Mucosa of descending colon (tissue), 3 donors: ENCODE measurements at regions not wholly inside any gene's neighbourhood (a gene's known extent, or its start where the extent isn't known, plus 50 kb on each side); places are given as distances from the start of the nearest gene placed in this dataset.

Experiments
- ATAC-seq: fragments of 200-7000 bp; cut with Tn5 transposase; one replicate; pipeline ENCODE4 v1.9.1; 2020; ENCODE audit warnings: mild to moderate bottlenecking, moderate library complexity
- DNase-seq, 3 donors: peaks; one replicate each; pipeline ENCODE4 v3.0.0-alpha.2; 2020
- H3K36me3 ChIP-seq: fragments of 200-600 bp; one replicate; pipeline ENCODE4 v1.8.0; 2021; ENCODE audit warnings: low read depth, mild to moderate bottlenecking
- H3K4me1 ChIP-seq: fragments of 200-600 bp; one replicate; pipeline ENCODE4 v1.8.0; 2021; ENCODE audit warnings: low read depth, mild to moderate bottlenecking
- H3K4me3 ChIP-seq: fragments of 200-600 bp; one replicate; pipeline ENCODE4 v1.8.0; 2021; ENCODE audit warnings: mild to moderate bottlenecking
- H3K9me3 ChIP-seq: fragments of 200-600 bp; one replicate; pipeline ENCODE4 v1.8.0; 2021; ENCODE audit warnings: mild to moderate bottlenecking
- intact Hi-C, 2 donors: fragments of 100-400 bp; cut with DNase I in 1 of 2; cut with micrococcal nuclease in 1 of 2; formaldehyde crosslinking; loops; one replicate each; pipeline versions ENCODE4 v1.11.0 to v1.11.1; 2022; cut with DNase I, micrococcal nuclease
- TF ChIP-seq, protein P1 (sequence below): fragments of 200-600 bp; IDR thresholded peaks from one replicate; pipeline ENCODE4 v1.8.0; 2022; ENCODE audit warnings: antibody characterized with exemption, mild to moderate bottlenecking
- donor health status: DM: no; HTN: no; CAD: no; lungs with moderate emphysema.
- donor health status: DM: no; HTN: no; CAD: no.
- donor health status: DM: no; HTN: yes; CAD: no.

DNA sequence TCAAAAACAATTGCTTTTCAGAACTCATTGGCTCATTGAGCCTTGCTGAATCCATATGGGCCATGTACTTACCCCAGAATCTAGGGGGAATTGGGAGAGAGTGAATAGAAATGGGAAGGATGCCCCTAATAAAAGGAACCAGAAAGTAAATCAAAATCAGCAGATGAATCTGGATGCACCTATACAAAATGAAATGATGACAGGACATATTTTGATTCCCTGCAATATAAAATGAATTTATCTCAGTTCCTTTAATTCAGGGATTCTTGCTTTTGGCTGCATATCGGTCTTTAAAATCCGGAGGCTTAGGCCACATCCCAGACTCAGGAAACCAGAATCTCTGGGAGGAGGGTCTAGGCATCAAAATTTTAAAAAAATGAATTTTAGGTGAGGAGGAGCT is 107.7 kb upstream of the NEO1 start:
- Histone ChIP-seq H3K36me3 (no peaks in the 10 kb centered on the region), H3K4me3 (no peak overlapping the region), H3K4me1 (no peaks in the 10 kb centered on the region), H3K9me3 (peaks cover 2% of the 10 kb centered on the region)
- TF ChIP-seq, protein P1, sequence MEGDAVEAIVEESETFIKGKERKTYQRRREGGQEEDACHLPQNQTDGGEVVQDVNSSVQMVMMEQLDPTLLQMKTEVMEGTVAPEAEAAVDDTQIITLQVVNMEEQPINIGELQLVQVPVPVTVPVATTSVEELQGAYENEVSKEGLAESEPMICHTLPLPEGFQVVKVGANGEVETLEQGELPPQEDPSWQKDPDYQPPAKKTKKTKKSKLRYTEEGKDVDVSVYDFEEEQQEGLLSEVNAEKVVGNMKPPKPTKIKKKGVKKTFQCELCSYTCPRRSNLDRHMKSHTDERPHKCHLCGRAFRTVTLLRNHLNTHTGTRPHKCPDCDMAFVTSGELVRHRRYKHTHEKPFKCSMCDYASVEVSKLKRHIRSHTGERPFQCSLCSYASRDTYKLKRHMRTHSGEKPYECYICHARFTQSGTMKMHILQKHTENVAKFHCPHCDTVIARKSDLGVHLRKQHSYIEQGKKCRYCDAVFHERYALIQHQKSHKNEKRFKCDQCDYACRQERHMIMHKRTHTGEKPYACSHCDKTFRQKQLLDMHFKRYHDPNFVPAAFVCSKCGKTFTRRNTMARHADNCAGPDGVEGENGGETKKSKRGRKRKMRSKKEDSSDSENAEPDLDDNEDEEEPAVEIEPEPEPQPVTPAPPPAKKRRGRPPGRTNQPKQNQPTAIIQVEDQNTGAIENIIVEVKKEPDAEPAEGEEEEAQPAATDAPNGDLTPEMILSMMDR: no peak
- intact Hi-C loops: no loop called here
- no peak for DNase-seq
- ATAC-seq: no peak

DNA sequence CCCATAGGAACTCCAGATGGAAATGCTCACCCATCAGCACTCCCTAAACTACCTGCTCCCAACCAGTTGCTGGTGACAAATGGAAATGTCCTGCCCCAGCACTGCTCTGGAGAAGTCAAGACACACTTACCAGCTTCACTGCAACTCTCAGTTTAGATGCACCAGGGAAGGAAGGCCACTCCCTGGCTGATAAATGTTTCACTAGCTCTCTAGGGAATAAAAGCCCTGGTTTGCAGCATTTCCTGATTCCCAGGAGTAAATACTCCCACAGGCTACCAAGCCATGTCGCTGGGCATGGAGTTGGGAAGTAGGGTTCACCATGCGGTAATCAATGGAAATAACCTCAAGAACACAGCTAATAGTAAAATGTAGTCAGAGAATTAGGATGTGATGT is 112.0 kb upstream of the NEO1 start:
- ATAC-seq: peak; percentile 96
- intact Hi-C loops: no loop called here
- DNase-seq: peak in 1 of 3 donors; percentile 60
- no peaks in the 10 kb centered on the region for H3K36me3 ChIP-seq
- TF ChIP-seq, protein P1: no peak
- H3K4me1 ChIP-seq: no peaks in the 10 kb centered on the region
- H3K9me3 ChIP-seq: no peaks in the 10 kb centered on the region
- H3K4me3 ChIP-seq: no peak overlapping the region

DNA sequence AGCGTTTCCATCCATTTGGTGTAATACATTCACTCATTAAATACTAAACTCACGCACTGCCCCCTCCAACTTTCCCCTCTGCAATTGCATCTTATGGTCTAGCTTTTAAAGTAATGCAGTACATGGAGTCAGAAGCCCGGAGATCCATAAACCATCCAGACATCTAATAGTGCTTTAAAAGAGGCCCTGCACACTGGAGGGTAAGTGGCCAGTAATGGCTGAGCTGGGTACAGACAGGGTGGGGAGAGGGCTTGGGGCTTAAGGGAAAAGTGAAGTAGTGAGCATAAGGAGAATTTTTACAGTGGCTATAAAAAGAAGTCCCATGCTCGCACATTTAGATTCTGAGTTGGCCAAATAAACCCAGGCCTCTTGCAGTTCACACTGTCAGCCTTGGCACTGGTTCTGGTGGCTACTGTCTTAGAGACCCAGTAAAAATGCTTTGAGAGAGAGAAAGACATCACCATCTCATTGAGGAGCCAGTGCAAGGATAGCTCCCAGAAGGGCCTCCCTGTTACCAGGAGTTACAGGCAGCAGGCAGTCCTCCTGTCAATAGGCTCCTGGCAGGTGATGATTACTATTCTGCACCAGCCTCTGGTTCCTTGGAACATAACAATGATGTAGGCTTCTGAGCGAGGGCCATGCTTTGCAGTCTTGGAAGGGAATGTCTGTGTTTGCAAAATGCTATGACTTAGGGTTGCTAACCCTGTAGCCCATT is 112.6 kb upstream of the NEO1 start:
- no peak overlapping the region for H3K4me3 ChIP-seq
- no peaks in the 10 kb centered on the region for H3K9me3 ChIP-seq
- no peaks in the 10 kb centered on the region for H3K36me3 ChIP-seq
- ATAC-seq (peak; percentile 44), DNase-seq (no peak)
- TF ChIP-seq, protein P1: no peak
- intact Hi-C loops: no loop called here
- H3K4me1 ChIP-seq: no peaks in the 10 kb centered on the region

DNA sequence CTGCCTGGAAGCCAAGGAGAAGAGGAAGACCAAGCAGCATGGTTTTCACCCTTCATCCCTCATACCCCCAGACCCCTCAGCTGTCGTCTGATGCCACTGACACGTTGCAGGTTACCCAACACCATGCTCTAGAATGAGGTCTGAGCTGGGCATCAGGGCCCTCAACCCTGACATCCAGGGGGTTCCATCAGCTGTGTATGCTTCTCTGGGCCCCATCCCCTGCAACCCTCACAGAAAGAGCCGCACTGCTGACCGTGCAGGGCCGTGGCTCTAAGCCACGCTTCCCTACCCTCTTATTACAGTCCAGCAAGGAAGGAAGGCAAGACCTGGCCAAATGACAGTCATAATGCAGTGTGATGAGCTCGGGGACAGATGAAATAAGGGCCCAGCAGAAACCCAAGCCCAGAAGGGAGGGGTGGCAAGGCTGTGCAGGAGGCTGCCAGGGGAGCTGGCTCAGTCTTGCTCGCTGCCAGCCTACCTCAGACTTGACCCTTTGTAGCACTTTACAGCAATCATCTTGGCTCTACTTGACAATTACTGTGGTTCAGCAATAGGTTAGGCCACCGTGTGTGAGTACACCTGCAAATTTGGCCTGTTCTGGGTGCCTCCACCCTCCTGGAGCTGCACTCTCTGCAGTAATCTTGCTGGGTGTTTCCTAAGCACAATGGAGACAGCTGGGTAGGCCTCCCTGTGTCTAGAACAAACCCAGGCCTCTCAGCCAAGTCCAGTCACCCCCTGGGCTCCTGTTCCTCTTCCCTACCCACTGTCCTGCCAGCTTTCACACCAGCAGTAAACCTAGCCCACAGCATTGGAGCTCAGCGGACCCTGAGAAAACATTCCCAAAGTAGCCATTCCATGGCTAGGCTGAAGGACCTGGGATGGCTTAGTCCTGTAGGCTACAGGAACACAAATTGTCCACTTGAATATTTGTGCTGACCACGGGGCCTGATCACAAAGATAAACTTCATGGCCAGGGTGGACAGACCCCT is 115.3 kb upstream of the NEO1 start:
- DNase-seq: no peak
- H3K9me3 ChIP-seq: no peaks in the 10 kb centered on the region
- no peaks in the 10 kb centered on the region for H3K4me1 ChIP-seq
- intact Hi-C loops: no loop called here
- TF ChIP-seq, protein P1: no peak
- no peak for ATAC-seq
- no peaks in the 10 kb centered on the region for H3K36me3 ChIP-seq
- no peak overlapping the region for H3K4me3 ChIP-seq

DNA sequence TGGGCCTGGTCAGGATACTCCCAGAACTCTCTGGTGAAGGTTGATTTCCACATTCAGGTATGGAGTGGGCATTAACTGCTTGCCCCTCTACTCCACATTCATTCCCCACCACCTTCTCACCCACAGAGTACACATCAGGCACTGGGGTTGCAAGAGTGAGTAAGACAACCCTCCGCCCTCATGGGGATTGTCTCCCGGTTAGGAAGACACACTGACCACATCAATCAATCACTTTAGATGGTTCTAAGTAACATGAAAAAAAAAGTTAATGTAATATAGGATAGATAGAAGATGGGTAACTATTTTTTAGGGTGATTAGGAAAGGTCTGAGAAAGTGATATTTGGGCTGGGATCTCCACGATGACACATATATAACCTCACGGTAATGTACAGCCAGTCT is 116.0 kb upstream of the NEO1 start:
- no peak overlapping the region for H3K4me3 ChIP-seq
- TF ChIP-seq, protein P1: no peak
- no peaks in the 10 kb centered on the region for H3K9me3 ChIP-seq
- no peaks in the 10 kb centered on the region for H3K36me3 ChIP-seq
- intact Hi-C loops: no loop called here
- ATAC-seq (no peak), DNase-seq (no peak)
- H3K4me1 ChIP-seq: no peaks in the 10 kb centered on the region
